ENCODE measurements at regions not wholly inside any gene's neighbourhood (a gene's known extent, or its start where the extent isn't known, plus 50 kb on each side); places are given as distances from the start of the nearest gene placed in this dataset.
A peak's percentile ranks its signal among the peaks of the same experiment; 100 is the strongest.

DNA sequence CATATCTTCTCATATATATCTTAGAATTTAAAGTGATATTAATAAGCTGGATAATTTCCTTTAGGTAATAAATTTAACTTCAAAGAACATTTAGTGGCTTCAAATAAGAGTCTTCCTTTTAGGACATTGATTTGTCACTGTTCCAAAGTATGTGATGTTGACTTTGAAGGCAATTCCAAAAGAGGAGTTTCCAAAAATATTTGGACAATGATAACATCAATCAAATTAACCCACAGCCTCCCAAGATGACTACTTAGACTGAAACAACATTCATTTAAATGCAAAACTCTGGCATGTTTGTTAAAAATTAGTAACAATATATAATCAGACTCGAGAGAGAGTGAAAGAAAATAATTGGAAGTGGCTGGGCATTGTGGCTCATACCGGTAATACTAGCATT, 211.1 kb downstream of the OGFRL1 start:
- in situ Hi-C loops (cut with MboI; ENCODE audit: low pct_unique_long_range_greater_than_20kb, low sequenced_read_pairs), result no loop called here

DNA sequence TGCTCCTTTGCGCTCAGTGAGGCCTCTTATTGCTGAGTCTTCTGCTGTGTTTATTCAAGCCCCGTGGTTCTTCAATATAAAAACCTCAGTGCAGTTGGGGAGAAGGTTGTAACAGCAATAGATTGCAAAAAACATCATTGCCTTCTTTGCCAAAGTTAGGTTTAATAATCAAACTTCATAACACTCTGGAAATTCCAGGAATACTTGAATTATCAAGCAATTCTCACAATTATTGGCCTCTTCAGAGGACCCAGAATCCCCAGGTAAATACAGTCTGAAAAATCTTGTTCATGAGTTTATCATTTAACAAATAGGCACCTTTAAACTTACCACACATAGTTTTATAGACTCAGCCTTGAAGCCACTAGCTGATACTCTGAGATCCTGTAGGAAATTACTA, 213.6 kb downstream of the OGFRL1 start:
- DNase-seq, result no peak
- in situ Hi-C loops (cut with MboI; ENCODE audit: low pct_unique_long_range_greater_than_20kb, low sequenced_read_pairs), result no loop called here

More for the DNA sequence above, 211.1 kb downstream of the OGFRL1 start:
- no peak for DNase-seq

DNA sequence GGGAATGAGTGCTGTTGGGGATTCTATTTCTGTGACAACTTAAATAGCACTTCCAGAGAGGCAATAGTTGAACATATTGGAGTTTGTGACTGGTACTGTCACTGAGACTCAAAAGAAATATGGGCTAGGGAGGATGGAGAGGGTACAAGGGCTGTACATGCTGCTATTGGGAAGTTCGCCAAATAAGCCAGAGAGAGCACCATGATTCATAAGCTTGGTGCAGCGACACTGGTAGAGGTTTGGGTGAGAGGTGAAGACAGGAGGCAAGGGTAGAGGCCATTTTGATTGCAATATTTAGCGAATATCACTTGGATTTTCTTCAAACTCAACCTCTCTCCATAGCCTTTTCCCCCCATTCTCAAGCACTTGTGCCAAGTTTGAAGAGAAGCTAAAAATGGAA, 214.3 kb downstream of the OGFRL1 start:
- in situ Hi-C loops (cut with MboI; ENCODE audit: low pct_unique_long_range_greater_than_20kb, low sequenced_read_pairs), result no loop called here
- no peak for DNase-seq

DNA sequence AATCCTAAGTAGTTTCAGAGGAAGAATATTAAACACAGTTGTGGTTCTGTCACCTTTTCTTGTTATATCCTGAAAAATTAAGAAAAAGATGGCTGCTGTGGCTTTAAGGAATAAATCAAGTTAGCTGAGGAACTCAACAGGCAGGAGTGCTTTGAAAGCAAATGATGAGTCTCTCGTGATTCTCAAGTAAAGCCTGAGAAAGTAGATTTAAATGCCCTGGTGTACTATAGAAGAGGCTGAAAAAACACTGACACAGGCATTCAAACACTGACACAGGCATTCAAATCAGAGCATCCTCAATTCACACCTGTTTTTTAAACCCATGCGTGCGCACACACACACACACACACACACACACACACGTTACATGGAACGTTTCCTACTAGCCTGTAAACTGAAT, 218.6 kb downstream of the OGFRL1 start:
- no peak for DNase-seq
- in situ Hi-C loops (cut with MboI; ENCODE audit: low pct_unique_long_range_greater_than_20kb, low sequenced_read_pairs), result no loop called here

DNA sequence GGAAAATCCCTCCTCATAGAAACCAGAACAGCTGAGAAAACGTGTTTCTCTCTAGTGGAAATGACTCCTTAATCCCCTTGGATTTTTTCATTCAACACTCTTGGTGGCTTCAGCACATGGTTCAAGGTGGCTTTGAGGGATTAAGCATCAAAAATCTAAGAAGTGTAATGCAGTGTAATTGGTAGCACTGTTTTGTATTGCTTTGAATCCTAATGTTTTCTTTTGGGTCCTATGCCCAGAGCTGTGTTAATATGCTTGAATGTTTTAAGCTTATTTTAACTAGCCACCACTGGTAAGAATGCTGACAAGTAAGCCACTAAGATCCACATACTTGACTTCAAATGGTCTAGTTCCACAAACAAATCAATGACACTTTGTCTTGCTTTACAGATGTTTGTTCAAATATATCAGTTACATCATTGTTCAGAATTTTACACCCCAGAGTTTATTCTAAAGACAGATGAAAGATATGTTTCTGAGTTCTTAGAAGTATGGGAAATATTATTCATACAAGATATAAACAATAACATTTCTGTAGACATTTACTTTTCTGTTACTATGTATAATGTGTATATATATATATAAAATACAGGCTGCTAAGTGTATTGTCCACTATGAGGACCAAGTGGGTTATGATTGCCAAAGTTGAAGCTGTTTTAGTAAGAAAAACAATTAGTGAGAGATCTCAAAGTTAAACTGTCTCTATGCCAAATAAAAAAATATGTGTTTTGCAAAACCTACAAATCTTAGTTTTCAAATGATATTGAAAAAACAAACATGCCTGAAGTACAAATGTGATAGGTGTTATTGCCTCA, 220.8 kb downstream of the OGFRL1 start:
- DNase-seq, result no peak
- in situ Hi-C loops (cut with MboI; ENCODE audit: low pct_unique_long_range_greater_than_20kb, low sequenced_read_pairs), result no loop called here

DNA sequence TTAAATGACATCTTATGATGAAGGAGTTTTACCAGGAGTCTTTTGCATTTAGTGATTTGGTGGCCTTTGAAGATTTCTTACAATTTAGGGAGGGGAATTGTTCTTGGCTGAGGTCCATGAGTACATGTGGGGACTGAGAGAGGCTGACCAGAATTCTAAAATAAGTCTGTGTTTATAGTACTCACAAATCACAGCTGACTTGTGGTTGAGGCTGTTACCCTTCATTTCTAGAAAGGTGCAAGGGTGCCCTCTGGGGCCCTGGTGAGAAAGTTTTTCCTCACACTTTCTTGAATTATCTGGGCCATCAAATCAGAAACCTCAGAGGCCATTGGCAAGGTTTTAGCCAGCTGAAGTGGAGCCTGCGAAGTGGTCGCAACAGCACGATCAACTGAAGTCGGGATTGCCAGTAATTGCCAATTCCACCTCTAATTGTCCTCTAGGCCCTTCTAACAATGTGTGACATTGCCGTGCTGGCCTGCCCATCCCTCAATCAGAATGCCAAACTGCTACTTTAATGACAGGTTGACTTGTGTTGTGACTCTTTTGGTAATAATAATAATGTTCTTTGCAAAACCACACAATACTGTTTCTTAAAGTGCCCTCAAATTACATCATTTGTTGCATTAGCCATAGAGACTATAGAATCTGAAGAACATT, 221.6 kb downstream of the OGFRL1 start:
- in situ Hi-C loops (cut with MboI; ENCODE audit: low pct_unique_long_range_greater_than_20kb, low sequenced_read_pairs), result no loop called here
- DNase-seq, result peak; percentile 6

DNA sequence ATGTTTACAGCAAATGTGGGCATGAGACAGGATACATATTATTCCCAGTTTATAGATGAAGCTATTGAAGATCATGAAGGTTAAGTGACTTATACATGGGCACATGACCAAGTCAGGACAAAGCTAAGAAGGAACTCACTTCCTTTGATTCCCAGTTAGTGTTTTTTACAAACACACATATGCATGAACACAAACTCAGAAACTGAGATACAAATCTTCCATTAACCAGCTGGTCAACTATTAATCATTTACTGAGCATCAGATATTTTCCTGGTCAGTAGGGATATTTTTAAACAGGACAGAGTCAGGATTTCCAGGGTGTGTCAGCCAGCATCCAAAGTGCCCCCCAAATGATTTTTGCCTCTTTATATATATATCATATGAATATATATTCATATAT, 222.2 kb downstream of the OGFRL1 start:
- in situ Hi-C loops (cut with MboI; ENCODE audit: low pct_unique_long_range_greater_than_20kb, low sequenced_read_pairs), result no loop called here
- no peak for DNase-seq

DNA sequence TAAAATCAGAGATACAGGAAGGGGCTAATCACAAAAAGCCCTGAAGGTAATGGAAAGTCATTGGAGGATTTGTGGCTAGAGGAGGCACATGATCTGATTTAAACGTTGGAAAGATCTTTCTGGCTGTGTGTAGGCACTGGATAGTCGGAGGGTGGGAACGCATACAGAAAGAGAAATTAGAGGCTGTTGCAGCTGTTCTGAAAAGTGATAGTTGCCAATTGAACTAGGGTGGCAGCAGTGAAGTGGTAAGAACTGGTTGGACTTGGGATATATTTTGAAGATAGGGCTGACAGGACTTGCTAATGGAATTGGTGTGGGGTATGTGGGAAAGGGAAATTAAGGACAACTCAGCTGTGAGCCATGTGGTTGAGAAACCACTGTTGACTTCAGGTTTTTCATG, 223.6 kb downstream of the OGFRL1 start:
- in situ Hi-C loops (cut with MboI; ENCODE audit: low pct_unique_long_range_greater_than_20kb, low sequenced_read_pairs), result no loop called here
- DNase-seq, result no peak

DNA sequence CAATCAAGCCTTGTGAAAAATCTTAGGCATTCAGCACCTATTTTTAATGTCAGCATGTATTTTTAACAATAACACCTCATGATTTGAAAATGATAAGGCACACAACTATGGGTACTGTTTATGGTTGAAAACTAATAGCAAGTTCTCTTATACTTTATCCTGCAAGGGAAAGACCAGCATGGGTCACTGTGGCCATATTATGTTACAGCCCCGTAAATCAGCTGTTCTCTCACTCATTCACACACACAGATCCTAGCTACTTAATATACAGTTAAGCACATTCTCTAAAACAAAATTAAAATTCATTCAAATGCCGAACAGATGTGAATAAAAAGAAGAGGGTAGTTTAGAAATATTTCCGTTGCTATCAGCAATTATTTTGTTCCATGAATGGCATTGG, 224.4 kb downstream of the OGFRL1 start:
- no peak for DNase-seq
- in situ Hi-C loops (cut with MboI; ENCODE audit: low pct_unique_long_range_greater_than_20kb, low sequenced_read_pairs), result no loop called here

DNA sequence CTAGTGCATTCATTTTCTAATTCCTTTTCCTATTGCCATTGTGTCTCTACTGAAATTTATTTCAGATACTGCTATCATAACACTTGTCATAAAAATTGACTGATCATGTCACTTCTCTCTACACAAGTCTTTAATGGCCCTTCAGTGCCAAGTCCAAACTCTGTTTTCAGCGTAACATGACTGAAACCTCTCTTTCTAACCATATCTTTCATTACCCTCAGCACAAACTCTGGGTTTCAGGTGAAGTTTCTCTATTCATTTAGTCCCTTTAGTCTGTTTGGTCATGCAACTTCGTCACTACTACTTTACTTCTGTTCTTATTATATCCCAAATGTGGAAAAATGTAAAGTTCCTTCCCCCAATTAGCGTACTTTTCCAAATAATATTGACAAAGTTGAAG, 234.9 kb downstream of the OGFRL1 start:
- in situ Hi-C loops (cut with MboI; ENCODE audit: low pct_unique_long_range_greater_than_20kb, low sequenced_read_pairs), result no loop called here
- DNase-seq, result no peak

DNA sequence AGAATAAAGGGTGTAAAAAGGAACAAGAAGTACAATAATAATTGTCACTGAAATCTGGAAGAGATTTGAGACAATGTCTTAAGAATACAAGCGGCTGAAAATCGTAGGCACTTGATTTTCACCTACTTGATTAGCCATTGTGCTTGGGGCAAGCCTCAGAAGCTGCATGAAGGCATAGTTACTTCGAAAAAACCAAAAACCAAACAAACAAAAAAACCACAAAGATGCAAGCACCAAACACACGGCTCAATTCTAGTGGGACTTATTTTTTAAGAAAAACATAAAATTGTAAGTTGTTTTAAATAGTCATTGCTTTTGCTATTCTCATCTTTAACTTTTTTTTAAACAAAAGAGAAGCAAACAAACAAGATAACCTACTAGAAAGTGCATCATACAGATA, 235.6 kb downstream of the OGFRL1 start:
- no peak for DNase-seq
- in situ Hi-C loops (cut with MboI; ENCODE audit: low pct_unique_long_range_greater_than_20kb, low sequenced_read_pairs), result no loop called here

DNA sequence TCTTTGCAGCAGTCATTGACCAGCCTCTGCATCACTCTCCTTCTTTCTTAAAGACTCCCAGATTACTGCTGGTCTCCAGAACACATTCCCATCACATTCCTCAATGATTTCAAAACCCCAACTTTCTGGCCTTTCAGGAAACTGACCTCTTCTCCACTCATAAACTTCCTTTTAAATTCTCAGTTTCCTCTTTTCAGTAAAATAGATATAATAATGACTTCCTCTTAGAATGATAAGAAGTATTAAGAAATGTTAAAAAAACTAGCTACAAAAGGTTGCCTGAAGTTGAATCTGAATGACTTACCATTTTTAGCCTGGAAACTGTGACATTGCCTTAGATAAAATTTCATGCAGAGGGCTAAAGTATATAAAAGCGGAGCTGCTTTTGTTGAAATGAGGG, 239.3 kb downstream of the OGFRL1 start:
- in situ Hi-C loops (cut with MboI; ENCODE audit: low pct_unique_long_range_greater_than_20kb, low sequenced_read_pairs), result no loop called here
- DNase-seq, result no peak

DNA sequence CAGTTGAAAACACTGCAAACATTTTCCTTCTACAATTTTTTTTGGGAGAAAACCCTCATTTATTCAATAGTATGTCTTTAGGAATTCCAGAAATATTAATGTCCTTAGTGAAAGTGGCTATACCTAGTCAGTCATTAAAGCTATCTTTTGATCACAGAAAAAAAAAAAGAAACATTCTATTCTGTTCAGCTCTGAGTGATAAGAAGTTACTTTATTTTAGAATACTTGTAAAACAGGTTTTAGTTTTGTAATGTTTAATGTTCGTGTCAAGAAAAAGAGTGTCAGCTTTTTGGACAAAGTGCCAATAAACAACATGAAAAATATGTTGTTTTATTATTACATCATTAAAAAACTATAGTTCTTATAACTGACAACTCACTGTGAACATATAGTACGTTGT, 240.4 kb downstream of the OGFRL1 start:
- no peak for DNase-seq
- in situ Hi-C loops (cut with MboI; ENCODE audit: low pct_unique_long_range_greater_than_20kb, low sequenced_read_pairs), result no loop called here

DNA sequence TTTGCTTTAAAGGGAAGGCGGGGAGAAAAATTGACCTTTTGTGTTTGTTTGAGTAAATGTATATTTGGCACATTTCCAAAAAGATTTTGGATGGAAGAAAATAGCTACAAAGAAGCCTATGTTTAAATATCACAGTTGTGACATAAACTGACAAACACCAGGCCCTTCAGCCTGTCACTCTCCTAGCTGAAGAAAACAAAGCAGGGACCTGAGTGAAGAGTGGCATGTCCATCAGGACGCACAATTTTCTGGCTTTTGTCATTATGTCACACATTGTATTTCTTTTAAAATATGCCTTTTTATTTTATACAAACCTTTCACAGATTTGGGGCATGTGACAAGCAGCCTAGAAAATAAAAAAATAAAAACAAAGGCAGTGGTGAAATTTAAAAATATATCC, 241.2 kb downstream of the OGFRL1 start:
- in situ Hi-C loops (cut with MboI; ENCODE audit: low pct_unique_long_range_greater_than_20kb, low sequenced_read_pairs), result no loop called here
- DNase-seq, result no peak

DNA sequence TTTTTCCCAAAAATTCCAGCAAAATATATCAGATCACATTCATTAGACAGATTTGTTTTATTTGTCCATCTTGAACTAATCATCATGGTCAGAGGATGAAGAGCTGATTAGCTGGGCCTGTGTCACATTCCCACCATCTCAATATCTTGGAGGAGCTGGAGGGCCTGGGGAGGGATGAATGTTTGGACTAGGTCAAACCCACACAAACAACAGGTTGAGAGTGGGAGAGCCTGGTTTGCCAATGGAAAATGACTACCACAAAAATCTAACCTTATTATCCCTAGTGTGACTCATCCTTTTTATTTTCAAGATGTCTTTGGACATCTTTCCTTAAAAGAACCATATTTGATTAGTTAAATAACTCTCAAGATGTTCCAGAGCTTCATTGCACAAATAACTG, 242.4 kb downstream of the OGFRL1 start:
- DNase-seq, result no peak
- in situ Hi-C loops (cut with MboI; ENCODE audit: low pct_unique_long_range_greater_than_20kb, low sequenced_read_pairs), result no loop called here

DNA sequence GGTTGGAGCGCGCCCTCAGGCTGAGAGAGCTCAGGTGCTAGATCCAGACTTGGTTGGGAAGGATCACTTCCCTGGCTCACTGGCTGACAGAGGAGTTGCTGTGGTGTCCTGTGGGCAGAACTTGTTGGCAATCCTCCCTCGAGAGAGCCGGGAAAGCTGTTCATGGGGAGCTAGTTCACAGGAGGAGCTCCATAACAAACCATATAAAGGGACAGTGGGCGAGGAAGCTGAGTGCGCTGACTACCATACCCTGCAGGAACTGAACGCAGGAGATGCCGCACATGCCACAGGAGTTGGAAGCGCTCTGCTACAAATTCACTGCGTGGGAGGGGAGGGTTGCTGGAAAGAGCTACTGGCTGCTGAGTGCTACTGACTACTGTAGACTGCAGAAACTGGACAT, 243.2 kb downstream of the OGFRL1 start:
- in situ Hi-C loops (cut with MboI; ENCODE audit: low pct_unique_long_range_greater_than_20kb, low sequenced_read_pairs), result no loop called here
- no peak for DNase-seq

DNA sequence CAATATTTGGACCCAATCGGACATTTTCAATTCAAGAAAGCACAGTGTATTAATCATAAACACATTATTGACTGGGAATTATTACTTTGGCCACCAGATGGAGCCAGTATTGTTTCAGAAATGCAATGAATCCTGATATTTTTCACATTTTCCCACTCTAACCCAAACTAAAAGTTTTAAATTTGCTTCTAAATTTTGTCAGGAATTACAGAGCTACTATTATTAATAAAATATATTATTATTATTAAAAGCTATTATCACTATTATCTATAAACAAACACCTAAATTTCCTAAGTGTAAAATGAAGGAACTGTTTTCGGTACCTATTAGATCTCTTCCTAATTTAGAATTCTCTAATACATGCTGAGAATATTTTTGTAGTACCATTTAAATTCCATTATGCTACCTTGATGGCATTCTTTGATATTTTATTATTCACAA, 245.3 kb downstream of the OGFRL1 start:
- DNase-seq, result peak; percentile 12
- in situ Hi-C loops (cut with MboI; ENCODE audit: low pct_unique_long_range_greater_than_20kb, low sequenced_read_pairs), result no loop called here

DNA sequence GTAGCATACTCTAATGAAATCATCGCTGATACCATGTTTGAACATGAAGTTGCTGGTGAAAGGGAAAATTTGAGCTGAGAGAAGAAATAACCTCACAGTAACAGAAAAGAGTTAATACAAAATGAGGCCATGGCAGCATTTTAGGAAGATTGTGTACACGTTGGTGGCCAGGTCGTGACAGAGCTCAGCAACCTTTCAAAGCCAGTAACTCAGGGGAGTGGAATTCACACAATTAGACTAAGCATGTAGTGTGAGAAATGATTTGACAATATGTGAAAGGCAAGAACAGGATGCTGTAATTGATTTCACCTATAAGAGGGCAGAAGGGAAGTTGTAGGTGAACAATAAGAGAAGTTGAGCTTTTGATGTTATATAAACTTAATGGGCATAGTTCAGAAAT, 246.3 kb downstream of the OGFRL1 start:
- in situ Hi-C loops (cut with MboI; ENCODE audit: low pct_unique_long_range_greater_than_20kb, low sequenced_read_pairs), result no loop called here
- DNase-seq, result no peak

DNA sequence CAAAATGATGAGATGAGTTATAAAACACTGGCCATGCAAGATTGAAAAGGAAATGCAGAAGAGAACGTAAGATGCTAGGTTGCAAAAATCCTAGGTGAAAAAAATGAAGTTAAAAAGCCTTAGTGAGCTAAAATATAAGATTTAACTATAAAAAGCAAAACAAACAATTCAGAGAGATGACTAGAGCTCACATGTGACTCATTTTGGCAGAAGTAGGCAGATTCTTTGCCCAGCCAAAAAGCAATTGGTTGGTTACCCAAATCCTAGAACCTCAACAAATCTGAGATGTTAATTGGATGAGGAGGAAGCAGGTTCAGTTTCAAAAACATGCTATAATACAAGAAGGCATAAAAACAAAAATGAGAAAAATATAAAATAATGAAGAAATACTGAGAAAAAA, 249.1 kb downstream of the OGFRL1 start:
- no peak for DNase-seq

DNA sequence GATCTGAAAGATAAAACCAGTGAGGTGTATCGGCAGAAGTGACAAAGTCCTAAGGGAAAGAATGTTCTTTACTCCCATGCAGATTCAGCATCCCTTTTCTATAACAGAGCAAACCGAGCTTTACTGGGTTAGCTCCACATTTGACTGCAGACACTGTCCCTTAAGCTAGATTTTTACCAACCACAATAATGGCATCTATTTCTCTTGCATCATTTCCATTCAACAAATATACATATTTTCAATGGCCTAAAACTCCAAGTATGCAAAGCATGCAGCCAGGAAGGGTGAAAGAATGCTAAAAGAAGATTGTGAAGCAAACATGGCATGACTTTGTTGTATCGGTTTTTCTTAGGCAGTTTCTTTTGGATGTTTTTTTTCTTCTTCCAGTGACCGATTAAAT, 255.4 kb downstream of the OGFRL1 start:
- no peak for DNase-seq
- in situ Hi-C loops (cut with MboI; ENCODE audit: low pct_unique_long_range_greater_than_20kb, low sequenced_read_pairs), result no loop called here

More for the DNA sequence above, 249.1 kb downstream of the OGFRL1 start:
- in situ Hi-C loops (cut with MboI; ENCODE audit: low pct_unique_long_range_greater_than_20kb, low sequenced_read_pairs), result no loop called here

DNA sequence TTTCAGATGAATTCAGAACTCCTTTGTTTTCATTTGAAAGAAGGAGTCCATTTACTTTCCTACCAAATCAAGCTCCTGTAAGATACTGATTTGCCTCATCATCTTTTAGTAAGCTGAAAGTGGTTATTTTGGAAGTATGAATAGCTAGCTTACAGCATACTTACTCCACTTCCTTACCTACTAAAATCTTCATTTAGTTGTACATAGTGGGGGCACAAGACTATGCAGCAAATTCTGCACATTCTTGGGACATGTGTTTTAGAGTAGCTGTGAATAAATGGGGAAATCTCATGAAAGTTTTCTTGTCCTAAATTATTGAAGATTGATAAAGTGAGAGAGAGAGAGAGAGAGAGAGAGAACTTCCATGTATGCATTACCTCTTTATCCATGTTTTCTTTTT, 256.3 kb downstream of the OGFRL1 start:
- DNase-seq, result no peak

More for the DNA sequence above, 256.3 kb downstream of the OGFRL1 start:
- in situ Hi-C loops (cut with MboI; ENCODE audit: low pct_unique_long_range_greater_than_20kb, low sequenced_read_pairs), result no loop called here

Measured in KBM-7 (cell line).